Dendritic cell treated with granulocyte-macrophage colony-stimulating factor and Interleukin-4, amounts not matched to agents 40 ng/mL and 50 ng/mL, for 4 days (primary cell): ENCODE measurements at regions not wholly inside any gene's neighbourhood (a gene's known extent, or its start where the extent isn't known, plus 50 kb on each side); places are given as distances from the start of the nearest gene placed in this dataset.

Experiments used
- H3K27ac Mint-ChIP-seq: one replicate; pipeline ENCODE4 v1.8.0; 2022; ENCODE audit warnings: mild to moderate bottlenecking, mixed read lengths
- H3K27me3 Mint-ChIP-seq: one replicate; pipeline ENCODE4 v1.8.0; 2022; ENCODE audit warnings: mild to moderate bottlenecking, mixed read lengths
- H3K36me3 Mint-ChIP-seq: one replicate; pipeline ENCODE4 v1.8.0; 2022; ENCODE audit warnings: low read depth, mixed read lengths
- H3K4me1 Mint-ChIP-seq: one replicate; pipeline ENCODE4 v1.8.0; 2022; ENCODE audit warnings: low read depth, mixed read lengths
- H3K4me3 Mint-ChIP-seq: one replicate; pipeline ENCODE4 v1.8.0; 2022; ENCODE audit warnings: mild to moderate bottlenecking, moderate library complexity, mixed read lengths
- H3K9me3 Mint-ChIP-seq: one replicate; pipeline ENCODE4 v1.8.0; 2022; ENCODE audit warnings: mixed read lengths
- intact Hi-C: fragments of 100-400 bp; cut with micrococcal nuclease; formaldehyde crosslinking; loops from one replicate; pipeline ENCODE4 v1.15.0; 2022

- intact Hi-C loops = no loop called here
- H3K4me3 Mint-ChIP-seq = no peak overlapping the region
- H3K9me3 Mint-ChIP-seq = peaks cover 7% of the 10 kb centered on the region
- no peaks in the 10 kb centered on the region for H3K36me3 Mint-ChIP-seq
- peaks cover 16% of the 10 kb centered on the region for H3K4me1 Mint-ChIP-seq
- no peaks in the 10 kb centered on the region for H3K27me3 Mint-ChIP-seq
- H3K27ac Mint-ChIP-seq = no peak overlapping the region
Observed at GRCh38 chr20:11076434-11077105, 402.8 kb upstream of the JAG1 start.

GRCh38 chr20:11077226-11077625, 403.4 kb upstream of the JAG1 start:
- H3K27ac Mint-ChIP-seq = no peak overlapping the region
- H3K9me3 Mint-ChIP-seq = peaks cover under 1% of the 10 kb centered on the region
- no peak overlapping the region for H3K4me3 Mint-ChIP-seq
- no peaks in the 10 kb centered on the region for H3K27me3 Mint-ChIP-seq
- intact Hi-C loops = no loop called here
- H3K4me1 Mint-ChIP-seq = peaks cover 12% of the 10 kb centered on the region
- no peaks in the 10 kb centered on the region for H3K36me3 Mint-ChIP-seq

GRCh38 chr20:11080010-11080409, 406.2 kb upstream of the JAG1 start:
- intact Hi-C loops = no loop called here
- Mint-ChIP-seq H3K4me1 (peaks cover 13% of the 10 kb centered on the region), H3K4me3 (no peak overlapping the region), H3K36me3 (no peaks in the 10 kb centered on the region), H3K9me3 (peaks cover 19% of the 10 kb centered on the region), H3K27me3 (peaks cover 3% of the 10 kb centered on the region), H3K27ac (no peak overlapping the region)

GRCh38 chr20:11080781-11081377, 407.1 kb upstream of the JAG1 start:
- Mint-ChIP-seq H3K27ac (no peak overlapping the region), H3K9me3 (peaks cover 19% of the 10 kb centered on the region), H3K27me3 (peaks cover 3% of the 10 kb centered on the region), H3K4me3 (no peak overlapping the region), H3K36me3 (no peaks in the 10 kb centered on the region), H3K4me1 (peaks cover 13% of the 10 kb centered on the region)
- intact Hi-C loops = no loop called here

- intact Hi-C loops = no loop called here
- H3K9me3 Mint-ChIP-seq = peaks cover 28% of the 10 kb centered on the region
- peaks cover 3% of the 10 kb centered on the region for H3K27me3 Mint-ChIP-seq
- no peak overlapping the region for H3K27ac Mint-ChIP-seq
- H3K4me1 Mint-ChIP-seq = peaks cover 13% of the 10 kb centered on the region
- H3K36me3 Mint-ChIP-seq = no peaks in the 10 kb centered on the region
- H3K4me3 Mint-ChIP-seq = no peak overlapping the region
Observed at GRCh38 chr20:11083841-11084240, 410.0 kb upstream of the JAG1 start.

GRCh38 chr20:11084508-11084907, 410.7 kb upstream of the JAG1 start:
- H3K36me3 Mint-ChIP-seq = no peaks in the 10 kb centered on the region
- no peak overlapping the region for H3K27ac Mint-ChIP-seq
- no peak overlapping the region for H3K4me3 Mint-ChIP-seq
- intact Hi-C loops = no loop called here
- peaks cover 13% of the 10 kb centered on the region for H3K4me1 Mint-ChIP-seq
- peaks cover 28% of the 10 kb centered on the region for H3K9me3 Mint-ChIP-seq
- peaks cover 5% of the 10 kb centered on the region for H3K27me3 Mint-ChIP-seq

GRCh38 chr20:11086970-11087369, 413.2 kb upstream of the JAG1 start:
- Mint-ChIP-seq H3K4me1 (peaks cover 13% of the 10 kb centered on the region), H3K9me3 (peaks cover 28% of the 10 kb centered on the region), H3K36me3 (no peaks in the 10 kb centered on the region), H3K27me3 (peaks cover 5% of the 10 kb centered on the region), H3K4me3 (no peak overlapping the region), H3K27ac (no peak overlapping the region)
- intact Hi-C loops = no loop called here

GRCh38 chr20:11090751-11091150, 417.0 kb upstream of the JAG1 start:
- no peak overlapping the region for H3K27ac Mint-ChIP-seq
- H3K9me3 Mint-ChIP-seq = peaks cover 9% of the 10 kb centered on the region
- no peak overlapping the region for H3K4me3 Mint-ChIP-seq
- H3K4me1 Mint-ChIP-seq = no peaks in the 10 kb centered on the region
- intact Hi-C loops = loop anchor here (10.0 kb wide), 2 partner anchors 114 to 416 kb away; partner anchors contain the start of gene JAG1
- H3K27me3 Mint-ChIP-seq = peaks cover 1% of the 10 kb centered on the region
- no peaks in the 10 kb centered on the region for H3K36me3 Mint-ChIP-seq

GRCh38 chr20:11091511-11091910, 417.7 kb upstream of the JAG1 start:
- Mint-ChIP-seq H3K27ac (no peak overlapping the region), H3K27me3 (peaks cover 1% of the 10 kb centered on the region), H3K9me3 (peaks cover 9% of the 10 kb centered on the region), H3K4me1 (peaks cover 7% of the 10 kb centered on the region), H3K4me3 (no peak overlapping the region), H3K36me3 (no peaks in the 10 kb centered on the region)
- intact Hi-C loops = loop anchor here (10.0 kb wide), 2 partner anchors 113 to 417 kb away; partner anchors contain the start of gene JAG1

GRCh38 chr20:11092151-11092550, 418.4 kb upstream of the JAG1 start:
- H3K27ac Mint-ChIP-seq = no peak overlapping the region

GRCh38 chr20:11094196-11094595, 420.4 kb upstream of the JAG1 start:
- intact Hi-C loops = loop anchor here (10.0 kb wide), 2 partner anchors 111 to 419 kb away; partner anchors contain the start of gene JAG1
- Mint-ChIP-seq H3K36me3 (no peaks in the 10 kb centered on the region), H3K27me3 (peaks cover 3% of the 10 kb centered on the region), H3K4me1 (peaks cover 15% of the 10 kb centered on the region), H3K4me3 (no peak overlapping the region), H3K9me3 (peaks cover 16% of the 10 kb centered on the region), H3K27ac (no peak overlapping the region)

More at GRCh38 chr20:11092151-11092550, 418.4 kb upstream of the JAG1 start:
- Mint-ChIP-seq H3K4me3 (no peak overlapping the region), H3K27me3 (peaks cover 2% of the 10 kb centered on the region), H3K4me1 (peaks cover 9% of the 10 kb centered on the region), H3K36me3 (no peaks in the 10 kb centered on the region), H3K9me3 (peaks cover 12% of the 10 kb centered on the region)
- intact Hi-C loops = loop anchor here (10.0 kb wide), 2 partner anchors 113 to 417 kb away; partner anchors contain the start of gene JAG1

GRCh38 chr20:11094711-11095110, 420.9 kb upstream of the JAG1 start:
- intact Hi-C loops = loop anchor here (10.0 kb wide), 2 partner anchors 110 to 420 kb away; partner anchors contain the start of gene JAG1
- Mint-ChIP-seq H3K27me3 (peaks cover 3% of the 10 kb centered on the region), H3K36me3 (no peaks in the 10 kb centered on the region), H3K4me1 (peaks cover 15% of the 10 kb centered on the region), H3K4me3 (no peak overlapping the region), H3K9me3 (peaks cover 16% of the 10 kb centered on the region), H3K27ac (no peak overlapping the region)

- Mint-ChIP-seq H3K4me1 (peaks cover 45% of the 10 kb centered on the region), H3K36me3 (peaks cover 10% of the 10 kb centered on the region), H3K9me3 (peaks cover 23% of the 10 kb centered on the region), H3K27me3 (peaks cover 3% of the 10 kb centered on the region), H3K4me3 (no peak overlapping the region), H3K27ac (no peak overlapping the region)
- intact Hi-C loops = loop anchor here (10.0 kb wide), 2 partner anchors 106 to 424 kb away; partner anchors contain the start of gene JAG1
Observed at GRCh38 chr20:11098888-11099287, 425.1 kb upstream of the JAG1 start.

GRCh38 chr20:11101243-11101642, 427.4 kb upstream of the JAG1 start:
- Mint-ChIP-seq H3K4me1 (peaks cover 41% of the 10 kb centered on the region), H3K27ac (peak overlapping the region; percentile 89), H3K36me3 (peaks cover 10% of the 10 kb centered on the region), H3K9me3 (peaks cover 23% of the 10 kb centered on the region), H3K4me3 (no peak overlapping the region), H3K27me3 (peaks cover 3% of the 10 kb centered on the region)
- intact Hi-C loops = loop anchor here (10.0 kb wide), 1 partner anchor 64 kb away; no protein-coding TSS in a partner anchor
